SK-N-MC (cell line): ENCODE measurements at regions not wholly inside any gene's neighbourhood (a gene's known extent, or its start where the extent isn't known, plus 50 kb on each side); places are given as distances from the start of the nearest gene placed in this dataset.
"Not testable (repeated sequence)": the region's sequence is repeated elsewhere in the genome, so short reads cannot be mapped to it uniquely, and the experiment has no call there.

Experiments
- DNase-seq: peaks from one replicate; pipeline ENCODE4 v3.0.0-alpha.2; 2011; ENCODE audit warnings: low read depth, low spot score
- H3K27ac ChIP-seq: fragments of 200-600 bp; sonication (generic); 2 replicates; pipeline ENCODE4 v1.5.1; 2016; ENCODE audit warnings: mixed run types
- H3K36me3 ChIP-seq: fragments of 200-600 bp; sonication (generic); 2 replicates; pipeline ENCODE4 v1.6.1; 2017; ENCODE audit warnings: antibody characterized with exemption, low read length, mixed read lengths; ENCODE audit not compliant: insufficient read depth
- H3K4me3 ChIP-seq: fragments of 200-600 bp; sonication (generic); 2 replicates; pipeline ENCODE4 v1.5.1; 2016
- H3K9ac ChIP-seq: fragments of 200-600 bp; sonication (generic); 2 replicates; pipeline ENCODE4 v1.8.0; 2017; ENCODE audit warnings: mixed run types, mixed read lengths; ENCODE audit not compliant: insufficient read length
- H3K9me3 ChIP-seq: fragments of 200-600 bp; sonication (generic); 2 replicates; pipeline ENCODE4 v1.6.1; 2017; ENCODE audit warnings: low read depth, mild to moderate bottlenecking, antibody characterized with exemption, low read length, moderate library complexity, mixed read lengths
- EZH2 ChIP-seq: fragments of 200-600 bp; sonication (generic); IDR thresholded peaks from one replicate; pipeline ENCODE4 v1.6.1; 2017; ENCODE audit warnings: antibody characterized with exemption
- FOXP2 ChIP-seq: optimal IDR thresholded peaks from 2 replicates; pipeline ENCODE3; 2011; ENCODE audit warnings: mild to moderate bottlenecking, moderate library complexity; ENCODE audit not compliant: insufficient read depth; ENCODE audit errors: extremely low read length, control extremely low read depth
- POLR2AphosphoS5 ChIP-seq: IDR thresholded peaks from 2 replicates; pipeline ENCODE4 v1.6.1; 2012; ENCODE audit warnings: mild to moderate bottlenecking, low read depth, low read length, borderline replicate concordance

GRCh38 chr16:9340526-9341256 lies 249.2 kb downstream of the HAPSTR1 start:
- Histone ChIP-seq H3K9me3 (no peaks in the 10 kb centered on the region), H3K9ac (no peak overlapping the region), H3K36me3 (no peaks in the 10 kb centered on the region), H3K4me3 (no peak overlapping the region), H3K27ac (no peak overlapping the region)
- TF ChIP-seq EZH2 (no peak), FOXP2 (no peak), POLR2AphosphoS5 (no peak)
- no peak for DNase-seq

GRCh38 chr16:9343276-9343675 lies 251.8 kb downstream of the HAPSTR1 start:
- Histone ChIP-seq H3K4me3 (no peak overlapping the region), H3K9me3 (no peaks in the 10 kb centered on the region), H3K9ac (no peak overlapping the region), H3K27ac (no peak overlapping the region), H3K36me3 (no peaks in the 10 kb centered on the region)
- no peak for TF ChIP-seq FOXP2
- no peak for TF ChIP-seq POLR2AphosphoS5
- TF ChIP-seq EZH2, result no peak
- DNase-seq, result no peak

DNA sequence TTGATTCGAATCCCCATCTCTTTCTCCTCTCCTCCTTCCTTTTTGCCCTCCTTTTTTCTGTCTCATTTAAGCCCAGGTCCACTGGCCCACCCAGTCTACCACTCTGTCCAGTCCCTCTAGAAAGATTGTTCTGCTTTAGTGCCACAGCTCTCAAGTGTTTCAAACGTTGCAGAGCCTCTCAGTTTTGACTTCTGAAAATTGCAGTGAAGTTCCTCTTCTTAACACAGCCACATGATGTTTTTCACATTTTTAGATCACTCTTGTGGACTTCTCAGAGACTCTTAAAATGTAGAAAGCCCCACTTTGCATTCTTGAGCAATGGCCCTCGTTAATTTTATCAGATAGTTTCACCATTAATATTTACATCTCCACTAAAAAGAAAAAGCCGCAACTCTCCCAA lies 253.1 kb downstream of the HAPSTR1 start:
- no peaks in the 10 kb centered on the region for H3K36me3 ChIP-seq
- TF ChIP-seq POLR2AphosphoS5, result no peak
- TF ChIP-seq FOXP2, result no peak
- TF ChIP-seq EZH2, result no peak
- no peak for DNase-seq
- no peak overlapping the region for H3K4me3 ChIP-seq
- H3K9ac ChIP-seq, result no peak overlapping the region
- H3K9me3 ChIP-seq, result no peaks in the 10 kb centered on the region
- no peak overlapping the region for H3K27ac ChIP-seq

DNA sequence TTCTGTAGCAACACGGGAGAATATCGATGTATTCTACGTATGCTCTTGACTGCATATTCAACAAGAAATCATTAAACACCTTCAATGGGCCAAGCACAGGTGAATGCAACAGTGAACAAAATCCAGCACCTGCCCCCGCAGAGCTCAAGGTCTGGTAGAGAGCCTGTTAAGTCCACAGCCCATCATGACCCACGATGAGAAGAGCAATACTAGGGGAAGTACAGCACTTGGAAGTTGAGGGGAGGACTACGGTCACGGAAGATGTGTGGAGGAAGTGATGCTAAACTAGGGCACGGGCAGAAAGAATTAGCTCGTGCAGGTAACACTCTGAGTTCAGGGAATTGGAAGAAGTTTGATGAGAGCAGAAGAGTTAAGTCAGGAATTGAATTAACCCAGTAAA lies 253.6 kb downstream of the HAPSTR1 start:
- Histone ChIP-seq H3K9ac (no peak overlapping the region), H3K4me3 (no peak overlapping the region), H3K9me3 (no peaks in the 10 kb centered on the region), H3K36me3 (no peaks in the 10 kb centered on the region), H3K27ac (no peak overlapping the region)
- no peak for TF ChIP-seq FOXP2
- no peak for TF ChIP-seq POLR2AphosphoS5
- no peak for TF ChIP-seq EZH2
- no peak for DNase-seq

DNA sequence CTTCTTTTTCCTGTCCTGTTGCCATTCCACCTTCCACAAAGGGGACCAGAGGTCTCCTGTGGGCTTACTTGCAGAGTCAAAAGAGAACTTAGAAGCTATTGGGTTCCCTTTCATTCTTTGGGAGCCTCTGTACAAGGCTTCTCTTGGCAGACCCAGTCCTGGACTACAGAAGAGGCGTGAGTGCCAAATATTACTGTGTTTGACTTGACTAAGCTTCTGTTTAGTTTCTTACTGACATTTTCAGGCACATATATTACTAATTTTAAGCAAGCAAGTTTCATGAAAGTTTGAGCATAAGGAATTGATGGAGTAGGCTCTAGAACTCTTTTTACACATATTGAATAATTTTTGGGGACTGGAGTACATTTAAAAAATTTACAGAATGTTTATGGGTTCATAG lies 254.4 kb downstream of the HAPSTR1 start:
- DNase-seq, result no peak
- no peak overlapping the region for H3K9ac ChIP-seq
- TF ChIP-seq POLR2AphosphoS5 (no peak), FOXP2 (no peak), EZH2 (no peak)
- no peaks in the 10 kb centered on the region for H3K9me3 ChIP-seq
- no peak overlapping the region for H3K27ac ChIP-seq
- no peak overlapping the region for H3K4me3 ChIP-seq
- no peaks in the 10 kb centered on the region for H3K36me3 ChIP-seq

- Histone ChIP-seq H3K36me3 (no peaks in the 10 kb centered on the region), H3K27ac (no peak overlapping the region), H3K4me3 (no peak overlapping the region), H3K9me3 (no peaks in the 10 kb centered on the region), H3K9ac (no peak overlapping the region)
- DNase-seq, result no peak
- TF ChIP-seq FOXP2, result no peak
- no peak for TF ChIP-seq EZH2
- TF ChIP-seq POLR2AphosphoS5, result no peak
Observed at GRCh38 chr16:9348912-9349311, 257.5 kb downstream of the HAPSTR1 start.

- H3K9me3 ChIP-seq, H3K27ac ChIP-seq: not testable (repeated sequence)
Observed at GRCh38 chr16:9349373-9349960, 258.0 kb downstream of the HAPSTR1 start.

DNA sequence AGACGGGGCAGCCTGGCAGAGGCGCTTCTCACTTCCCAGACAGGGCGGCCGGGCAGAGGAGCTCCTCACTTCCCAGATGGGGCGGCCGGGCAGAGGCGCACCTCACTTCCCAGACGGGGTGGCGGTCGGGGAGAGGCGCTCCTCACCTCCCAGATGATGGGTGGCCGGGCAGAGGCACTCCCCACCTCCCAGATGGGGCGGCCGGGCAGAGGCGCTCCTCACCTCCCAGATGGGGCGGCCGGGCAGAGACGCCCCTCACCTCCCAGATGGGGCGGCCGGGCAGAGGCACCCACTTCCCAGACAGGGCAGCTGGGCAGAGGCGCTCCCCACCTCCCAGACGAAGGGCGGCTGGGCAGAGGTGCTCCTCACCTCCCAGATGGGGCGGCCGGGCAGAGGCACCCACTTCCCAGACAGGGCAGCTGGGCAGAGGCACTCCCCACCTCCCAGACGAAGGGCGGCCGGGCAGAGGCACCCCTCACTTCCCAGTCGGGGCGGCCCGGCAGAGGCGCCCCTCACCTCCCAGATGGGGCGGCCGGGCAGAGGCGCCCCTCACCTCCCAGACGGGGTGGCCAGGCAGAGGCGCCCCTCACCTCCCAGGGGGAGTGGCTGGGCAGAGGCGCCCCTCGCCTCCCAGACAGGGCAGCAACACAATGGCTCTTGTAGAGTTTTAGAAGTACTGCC lies 258.8 kb downstream of the HAPSTR1 start:
- not testable (repeated sequence) for H3K27ac ChIP-seq, H3K36me3 ChIP-seq, H3K9ac ChIP-seq, H3K4me3 ChIP-seq, DNase-seq, H3K9me3 ChIP-seq

More at GRCh38 chr16:9349373-9349960, 258.0 kb downstream of the HAPSTR1 start:
- H3K4me3 ChIP-seq, DNase-seq, H3K9ac ChIP-seq, H3K36me3 ChIP-seq: not testable (repeated sequence)
